ENCODE measurements at regions not wholly inside any gene's neighbourhood (a gene's known extent, or its start where the extent isn't known, plus 50 kb on each side); places are given as distances from the start of the nearest gene placed in this dataset.

DNA sequence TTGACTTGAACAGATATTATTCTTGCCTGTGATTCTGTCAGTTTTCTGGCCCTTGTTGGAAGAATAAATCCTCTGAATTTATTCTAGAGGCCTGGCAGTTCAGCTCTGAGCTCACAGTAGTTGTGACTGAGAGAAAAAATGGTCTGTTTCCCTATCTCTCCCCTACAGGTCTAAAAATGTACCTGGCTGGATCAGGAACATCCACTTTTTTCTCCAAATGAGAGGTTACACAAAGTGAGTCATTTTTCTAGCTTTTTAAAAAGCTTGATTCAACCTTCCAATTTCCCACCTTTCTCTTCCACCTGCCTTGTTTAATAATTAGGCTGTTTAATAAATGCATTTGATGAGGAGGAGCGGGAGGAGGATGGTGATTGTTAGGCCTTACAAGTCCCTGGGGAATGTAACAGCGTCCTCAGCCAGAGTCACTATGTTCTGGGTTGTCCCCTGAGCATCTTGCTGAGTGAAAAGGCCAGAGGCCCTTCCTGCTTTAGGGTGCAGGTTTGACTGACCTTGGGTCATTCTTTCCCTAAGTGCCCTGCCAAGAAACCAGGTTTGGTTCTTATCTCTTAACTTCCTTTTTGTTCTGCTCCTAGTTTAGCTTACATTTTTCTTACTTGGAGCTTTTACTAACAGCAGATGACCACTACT is 91.7 kb upstream of the FUT8 start:
- no peak for DNase-seq (ENCODE audit: low read depth)

DNA sequence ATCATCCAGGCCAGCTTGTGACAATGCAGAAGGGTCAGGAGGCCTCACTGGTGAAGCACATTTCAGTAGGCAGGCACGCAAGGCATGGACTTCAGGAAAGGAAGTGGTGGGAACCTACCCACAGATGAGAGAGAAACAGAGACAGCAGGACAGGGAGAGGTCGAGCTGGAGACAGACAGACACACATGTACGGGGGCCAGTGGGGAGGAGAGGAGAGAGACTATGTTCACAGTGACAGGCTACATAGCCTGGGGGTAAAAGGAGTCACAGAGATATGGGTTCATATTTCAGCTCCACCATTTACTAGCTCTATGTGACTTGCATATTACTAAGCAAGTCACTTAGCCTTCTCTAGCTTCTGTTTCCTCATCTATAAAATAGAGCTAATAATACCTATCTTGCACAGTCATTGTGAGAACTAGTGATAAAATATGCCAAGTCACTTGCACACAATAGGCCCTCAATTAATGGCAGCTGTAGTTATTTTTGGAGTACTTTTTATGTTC is 91.1 kb upstream of the FUT8 start:
- no peak for DNase-seq (ENCODE audit: low read depth)

DNA sequence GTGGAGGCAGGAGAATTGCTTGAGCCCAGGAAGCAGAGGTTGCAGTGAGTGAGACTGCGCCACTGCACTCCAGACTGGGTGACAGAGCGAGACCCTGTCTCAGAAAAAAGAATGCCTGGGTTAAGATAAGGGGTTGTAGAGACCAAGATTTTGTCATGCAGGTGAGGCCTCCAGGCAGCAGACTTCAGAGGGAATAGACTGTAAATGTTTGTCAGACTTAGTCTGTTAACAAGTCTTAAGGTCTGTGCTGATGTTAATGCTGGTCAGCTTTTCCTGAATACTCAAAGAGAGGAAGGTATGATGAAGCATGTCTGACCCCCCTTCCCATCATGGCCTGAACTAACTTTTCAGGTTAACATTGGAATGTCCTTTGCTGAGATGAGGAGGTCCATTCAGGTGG is 83.0 kb upstream of the FUT8 start:
- no peak for DNase-seq (ENCODE audit: low read depth)

DNA sequence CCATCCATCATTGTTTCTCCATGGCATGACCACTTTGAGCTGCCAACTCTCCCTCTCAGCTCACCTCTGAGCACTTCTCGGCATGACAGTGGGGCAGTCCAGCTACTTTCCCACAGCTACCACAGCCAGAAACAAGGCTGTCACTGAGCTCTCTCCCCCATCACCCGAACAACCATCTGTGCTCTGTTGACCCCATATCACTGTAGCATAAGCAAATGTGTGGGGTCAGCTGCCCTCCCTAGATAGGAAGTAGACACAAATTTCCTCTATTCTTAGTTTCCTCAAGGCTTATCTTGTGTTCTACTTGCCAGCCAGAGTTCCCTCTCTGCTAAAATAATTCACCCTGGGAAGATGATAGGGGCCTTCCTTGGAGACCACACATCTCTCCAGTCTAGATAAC is 82.6 kb upstream of the FUT8 start:
- DNase-seq (ENCODE audit: low read depth), result no peak

DNA sequence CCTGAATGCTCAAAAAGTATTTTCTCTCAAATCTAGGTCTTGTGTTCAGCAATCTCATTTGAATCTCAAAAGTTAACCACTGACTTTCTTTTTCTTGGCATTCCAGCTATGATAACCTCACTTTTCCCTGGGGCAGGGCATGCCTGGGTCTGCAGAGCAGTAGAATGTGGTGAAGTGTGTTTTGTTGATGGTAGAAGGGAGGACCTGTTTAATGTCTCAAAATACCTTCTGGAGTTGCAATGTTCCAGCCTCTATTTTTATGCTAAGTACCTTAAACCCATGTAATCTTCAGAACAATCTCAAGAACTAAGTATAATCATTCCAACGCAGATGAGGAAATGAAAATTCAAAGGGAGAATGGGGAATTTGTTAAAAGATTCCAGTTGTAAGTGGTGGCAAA is 82.1 kb upstream of the FUT8 start:
- no peak for DNase-seq (ENCODE audit: low read depth)

DNA sequence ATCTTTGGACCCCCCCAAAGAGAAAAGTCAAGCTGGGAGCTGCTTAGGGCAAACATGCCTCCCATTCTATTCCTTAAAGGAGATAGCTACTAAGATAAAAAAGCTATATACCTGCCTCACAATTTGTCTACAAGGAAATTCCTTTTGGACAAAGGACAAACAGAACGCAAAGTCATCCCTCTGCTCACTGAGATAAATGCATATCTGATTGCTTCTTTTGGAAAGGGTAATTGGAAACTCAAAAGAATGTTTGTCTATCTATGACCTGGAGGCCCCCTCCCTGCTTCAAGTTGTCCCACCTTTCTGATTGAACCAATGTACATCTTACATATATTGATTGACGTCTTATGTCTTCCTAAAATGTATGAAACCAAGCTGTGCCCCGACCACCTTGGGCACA is 80.9 kb upstream of the FUT8 start:
- DNase-seq (ENCODE audit: low read depth), result no peak

GRCh38 chr14:65332141-65332871 is 80.2 kb upstream of the FUT8 start:
- DNase-seq (ENCODE audit: low read depth), result no peak

GRCh38 chr14:65333943-65334687 is 78.4 kb upstream of the FUT8 start:
- DNase-seq (ENCODE audit: low read depth), result no peak

DNA sequence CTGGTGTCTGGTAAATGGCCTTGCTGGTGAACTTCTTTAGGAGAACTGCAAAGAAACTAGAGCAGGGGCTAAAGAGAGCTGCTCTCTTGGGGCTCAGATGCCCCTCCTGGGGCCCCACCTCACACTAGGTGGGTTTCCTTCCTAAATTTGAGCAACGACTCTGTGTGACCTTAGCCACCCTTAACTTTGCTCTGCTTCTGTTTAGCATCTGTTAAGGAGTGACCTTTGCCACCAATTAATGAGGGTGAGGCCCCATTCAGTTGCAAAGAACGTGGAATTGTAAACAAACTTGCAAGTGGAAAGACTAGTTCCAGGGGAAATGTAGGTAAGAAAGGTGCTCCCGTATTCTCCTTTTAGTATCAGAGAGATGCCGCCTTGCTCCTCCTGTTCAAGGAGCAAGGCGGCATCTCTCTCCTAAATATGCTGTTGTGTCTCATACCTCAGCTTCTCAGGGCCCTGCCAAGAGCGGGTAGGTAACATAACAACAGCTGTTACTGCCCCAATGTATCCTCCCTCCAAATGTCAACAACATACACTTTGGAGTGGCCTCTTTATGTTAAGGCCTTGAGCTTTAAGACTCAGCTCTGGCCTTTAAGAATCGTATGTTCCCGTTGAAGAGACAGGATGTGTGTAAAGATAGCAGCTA is 77.6 kb upstream of the FUT8 start:
- DNase-seq (ENCODE audit: low read depth), result no peak

DNA sequence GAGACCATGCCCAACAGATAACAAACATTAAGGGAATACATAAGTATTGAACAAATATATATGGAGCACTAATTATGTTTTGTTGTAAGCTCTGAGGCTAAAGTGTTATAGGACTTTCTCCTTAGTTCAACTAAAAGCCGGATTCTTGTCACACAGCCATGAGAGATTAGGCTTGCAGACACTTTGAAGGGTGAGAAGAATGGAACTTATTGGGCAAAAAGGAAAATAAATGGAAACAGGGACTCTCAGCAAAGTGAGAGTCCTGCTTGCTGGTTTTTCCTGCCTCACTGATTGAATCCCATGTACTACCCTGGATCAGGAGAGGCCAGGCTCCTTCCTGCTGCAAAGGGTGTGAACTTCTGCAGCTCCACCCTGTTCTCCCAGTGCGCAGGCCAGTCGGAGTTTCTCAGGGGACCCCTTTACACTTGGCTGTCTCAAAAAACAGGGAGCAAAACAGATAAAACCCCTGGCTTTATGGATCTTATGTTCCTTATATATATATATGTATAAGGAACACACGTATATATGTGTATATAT is 77.1 kb upstream of the FUT8 start:
- no peak for DNase-seq (ENCODE audit: low read depth)

DNA sequence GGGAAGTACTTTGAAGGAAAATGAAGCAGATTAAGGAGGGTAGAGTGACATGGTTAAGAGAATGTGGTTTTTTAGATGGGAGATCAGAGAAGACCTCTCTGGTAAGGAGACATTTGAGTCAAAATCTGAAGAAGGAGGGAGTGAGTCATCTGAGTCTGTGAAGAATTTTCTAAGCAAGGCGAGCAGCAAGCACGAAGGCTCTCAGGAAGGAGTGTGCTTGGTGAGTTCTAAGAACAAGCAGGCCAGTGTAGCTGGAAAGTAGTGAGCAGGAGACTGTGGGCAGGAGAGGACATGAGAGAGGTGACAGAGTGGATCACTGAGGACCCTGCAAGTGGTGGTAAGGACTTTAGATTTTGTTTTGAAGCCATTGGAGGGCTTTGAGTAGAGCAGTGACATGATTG is 76.3 kb upstream of the FUT8 start:
- no peak for DNase-seq (ENCODE audit: low read depth)

DNA sequence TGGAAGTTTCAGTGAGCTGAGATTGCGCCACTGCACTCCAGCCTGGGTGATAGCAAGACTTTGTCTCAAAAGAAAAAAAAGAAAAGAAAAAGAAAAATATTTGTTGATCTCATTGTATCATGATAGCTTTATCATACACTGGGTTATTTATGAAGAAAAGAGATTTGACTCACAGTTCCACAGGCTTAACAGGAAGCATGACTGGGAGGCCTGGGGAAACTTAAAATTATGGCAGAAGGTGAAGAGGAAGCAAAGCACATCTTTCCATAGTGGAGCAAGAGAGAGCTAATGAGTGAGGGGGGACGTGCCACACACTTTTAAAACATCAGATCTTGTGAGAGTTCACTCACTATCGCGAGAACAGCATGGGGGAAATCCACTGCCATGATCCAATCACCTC is 72.7 kb upstream of the FUT8 start:
- no peak for DNase-seq (ENCODE audit: low read depth)

GRCh38 chr14:65344011-65344410 is 68.5 kb upstream of the FUT8 start:
- no peak for DNase-seq (ENCODE audit: low read depth)

GRCh38 chr14:65345266-65345665 is 67.3 kb upstream of the FUT8 start:
- DNase-seq (ENCODE audit: low read depth), result no peak

DNA sequence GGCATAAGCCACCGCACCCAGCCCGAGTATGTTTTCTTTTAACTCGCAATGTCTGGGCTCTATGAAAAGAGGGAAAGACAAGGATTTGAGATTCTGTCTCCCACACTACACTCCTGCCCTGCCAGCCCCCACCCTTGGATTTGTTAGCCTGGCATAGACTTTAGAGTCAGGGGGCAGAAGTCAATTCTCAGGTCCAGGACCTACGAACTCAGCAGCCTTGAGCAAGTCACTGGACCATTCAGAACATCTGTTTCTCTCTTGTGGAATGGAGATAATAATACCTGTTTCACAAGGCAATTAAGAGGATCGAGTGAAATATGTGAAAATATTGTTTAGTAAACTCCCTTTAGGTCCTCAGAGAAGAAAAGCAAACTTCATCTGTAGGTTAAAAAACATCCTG is 66.1 kb upstream of the FUT8 start:
- no peak for DNase-seq (ENCODE audit: low read depth)

DNA sequence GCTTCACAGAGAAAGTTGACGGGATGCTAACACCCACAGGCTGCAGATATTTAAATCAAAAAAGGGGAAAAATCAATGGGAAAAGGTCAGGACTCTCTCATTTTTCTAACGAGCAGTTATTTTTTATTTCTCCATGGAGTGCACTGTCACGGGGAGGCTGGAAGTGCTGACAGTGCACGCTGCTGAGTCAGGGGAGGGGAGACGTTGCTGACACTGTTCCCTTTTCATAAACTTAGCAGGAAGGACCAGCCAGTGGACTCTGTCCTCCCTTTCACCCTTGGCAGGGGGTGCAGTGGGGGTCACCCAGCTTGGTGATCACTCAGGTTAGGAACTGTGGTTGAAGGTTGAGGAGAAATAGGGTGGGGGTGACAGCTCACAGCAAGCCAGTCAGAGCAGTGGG is 65.6 kb upstream of the FUT8 start:
- DNase-seq (ENCODE audit: low read depth), result no peak

DNA sequence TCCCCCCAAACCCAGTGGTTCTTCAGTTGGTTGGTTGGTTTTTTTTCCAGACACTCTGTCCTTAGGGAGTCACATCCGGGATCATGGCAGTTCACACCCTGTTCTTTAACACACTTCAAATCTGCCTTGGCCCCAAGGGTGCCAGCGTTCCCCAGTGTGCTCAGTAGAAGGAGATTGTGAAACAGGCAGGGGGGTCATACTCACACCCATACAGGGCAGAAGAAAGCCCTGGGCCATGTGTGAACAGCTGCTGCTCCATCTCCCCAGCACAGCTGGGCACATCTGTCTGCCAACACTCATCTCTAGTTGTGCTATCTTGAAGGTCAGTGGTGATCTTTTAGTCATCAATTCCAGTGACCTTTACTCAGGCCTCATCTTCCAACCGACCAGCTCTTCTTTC is 64.4 kb upstream of the FUT8 start:
- no peak for DNase-seq (ENCODE audit: low read depth)

GRCh38 chr14:65349100-65349499 is 63.4 kb upstream of the FUT8 start:
- no peak for DNase-seq (ENCODE audit: low read depth)

- no peak for DNase-seq (ENCODE audit: low read depth)
Measured at GRCh38 chr14:65351493-65352194, 60.9 kb upstream of the FUT8 start.

- no peak for DNase-seq (ENCODE audit: low read depth)
Measured at GRCh38 chr14:65352964-65353530, 59.5 kb upstream of the FUT8 start.

- DNase-seq (ENCODE audit: low read depth), result no peak
Measured at GRCh38 chr14:65354131-65354530, 58.4 kb upstream of the FUT8 start.
